Keratinocyte (primary cell): ENCODE measurements at regions not wholly inside any gene's neighbourhood (a gene's known extent, or its start where the extent isn't known, plus 50 kb on each side); places are given as distances from the start of the nearest gene placed in this dataset.
"Not testable (repeated sequence)": the region's sequence is repeated elsewhere in the genome, so short reads cannot be mapped to it uniquely, and the experiment has no call there.

Experiments
- EZH2 ChIP-seq: IDR thresholded peaks from one replicate; pipeline ENCODE4 v1.6.1; 2012; ENCODE audit warnings: inconsistent platforms, mild to moderate bottlenecking, low read length, moderate library complexity
- TF ChIP-seq, protein P1 (sequence below), 3 experiments: IDR thresholded peaks in 1 of 3; conservative IDR thresholded peaks in 1 of 3; optimal IDR thresholded peaks in 1 of 3; 2 replicates in 2 of 3; 3 replicates in 1 of 3; pipeline versions ENCODE3 to v1.5.1; 2011; ENCODE audit warnings: low read length in 3 of 3, mild to moderate bottlenecking in 3 of 3, moderate library complexity in 2 of 3, control low read depth in 1 of 3, inconsistent platforms in 1 of 3; ENCODE audit not compliant: insufficient read depth in 2 of 3; ENCODE audit errors: extremely low read depth in 1 of 3

DNA sequence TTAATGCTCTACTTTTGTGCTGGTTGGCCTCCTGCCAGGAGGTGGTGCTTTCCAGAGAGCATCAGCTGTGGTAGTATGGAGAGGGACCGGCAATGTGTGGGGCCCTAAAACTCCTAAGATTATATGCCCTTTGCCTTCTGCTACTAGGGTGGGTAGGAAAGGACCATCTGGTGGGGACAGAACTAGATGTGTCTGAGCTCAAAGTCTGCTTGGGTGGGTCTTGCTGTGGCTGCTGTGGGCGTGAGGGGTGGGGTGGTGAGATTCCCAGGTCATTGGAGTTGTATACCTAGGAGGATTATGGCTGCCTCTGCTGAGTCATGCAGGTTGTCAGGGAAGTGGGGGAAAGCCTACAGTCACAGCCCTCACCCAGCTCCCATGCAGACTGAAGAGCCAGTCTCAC is 198.4 kb downstream of the SPANXN3 start:
- TF ChIP-seq, protein P1, sequence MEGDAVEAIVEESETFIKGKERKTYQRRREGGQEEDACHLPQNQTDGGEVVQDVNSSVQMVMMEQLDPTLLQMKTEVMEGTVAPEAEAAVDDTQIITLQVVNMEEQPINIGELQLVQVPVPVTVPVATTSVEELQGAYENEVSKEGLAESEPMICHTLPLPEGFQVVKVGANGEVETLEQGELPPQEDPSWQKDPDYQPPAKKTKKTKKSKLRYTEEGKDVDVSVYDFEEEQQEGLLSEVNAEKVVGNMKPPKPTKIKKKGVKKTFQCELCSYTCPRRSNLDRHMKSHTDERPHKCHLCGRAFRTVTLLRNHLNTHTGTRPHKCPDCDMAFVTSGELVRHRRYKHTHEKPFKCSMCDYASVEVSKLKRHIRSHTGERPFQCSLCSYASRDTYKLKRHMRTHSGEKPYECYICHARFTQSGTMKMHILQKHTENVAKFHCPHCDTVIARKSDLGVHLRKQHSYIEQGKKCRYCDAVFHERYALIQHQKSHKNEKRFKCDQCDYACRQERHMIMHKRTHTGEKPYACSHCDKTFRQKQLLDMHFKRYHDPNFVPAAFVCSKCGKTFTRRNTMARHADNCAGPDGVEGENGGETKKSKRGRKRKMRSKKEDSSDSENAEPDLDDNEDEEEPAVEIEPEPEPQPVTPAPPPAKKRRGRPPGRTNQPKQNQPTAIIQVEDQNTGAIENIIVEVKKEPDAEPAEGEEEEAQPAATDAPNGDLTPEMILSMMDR (optimal IDR thresholded peaks at IDR 0.05 in 1 of 3, IDR thresholded peaks at IDR 0.05 in 1 of 3, conservative IDR thresholded peaks at IDR 0.05 in 1 of 3; ENCODE audit: extremely low read depth in 1 of 3, insufficient read depth in 2 of 3, low read length in 3 of 3), result not testable (repeated sequence)
- TF ChIP-seq EZH2, result not testable (repeated sequence)
